A172 (cell line): ENCODE measurements at regions not wholly inside any gene's neighbourhood (a gene's known extent, or its start where the extent isn't known, plus 50 kb on each side); places are given as distances from the start of the nearest gene placed in this dataset.
"Not testable (repeated sequence)": the region's sequence is repeated elsewhere in the genome, so short reads cannot be mapped to it uniquely, and the experiment has no call there.

Experiments
- DNase-seq: peaks from one replicate; pipeline ENCODE4 v3.0.0-alpha.2; 2015; ENCODE audit warnings: low spot score

GRCh38 chr14:19169561-19170362 is 202.5 kb downstream of the POTEM start:
- not testable (repeated sequence) for DNase-seq

- DNase-seq, result not testable (repeated sequence)
Measured at GRCh38 chr14:19172745-19173144, 205.5 kb downstream of the POTEM start.

- DNase-seq, result not testable (repeated sequence)
Measured at GRCh38 chr14:19173188-19173587, 206.0 kb downstream of the POTEM start.

- not testable (repeated sequence) for DNase-seq
Measured at GRCh38 chr14:19177435-19177834, 210.2 kb downstream of the POTEM start.

- not testable (repeated sequence) for DNase-seq
Measured at GRCh38 chr14:19180297-19180696, 213.1 kb downstream of the POTEM start.

- not testable (repeated sequence) for DNase-seq
Measured at GRCh38 chr14:19180881-19181280, 213.6 kb downstream of the POTEM start.

- peak; percentile 2 for DNase-seq
Measured at GRCh38 chr14:19195146-19195545, 227.9 kb downstream of the POTEM start.

GRCh38 chr14:19197488-19198234 is 230.4 kb downstream of the POTEM start:
- not testable (repeated sequence) for DNase-seq

- DNase-seq, result not testable (repeated sequence)
Measured at GRCh38 chr14:19198341-19198740, 231.1 kb downstream of the POTEM start.

- DNase-seq, result not testable (repeated sequence)
Measured at GRCh38 chr14:19201394-19202052, 232.6 kb downstream of the POTEG start.

- not testable (repeated sequence) for DNase-seq
Measured at GRCh38 chr14:19202053-19202442, 232.1 kb downstream of the POTEG start.

GRCh38 chr14:19203250-19203972 is 230.7 kb downstream of the POTEG start:
- DNase-seq, result not testable (repeated sequence)

GRCh38 chr14:19204827-19205226 is 229.3 kb downstream of the POTEG start:
- not testable (repeated sequence) for DNase-seq

GRCh38 chr14:19216480-19216879 is 217.7 kb downstream of the POTEG start:
- DNase-seq, result not testable (repeated sequence)

GRCh38 chr14:19219423-19219822 is 214.7 kb downstream of the POTEG start:
- not testable (repeated sequence) for DNase-seq

GRCh38 chr14:19231421-19231820 is 202.7 kb downstream of the POTEG start:
- DNase-seq, result not testable (repeated sequence)

GRCh38 chr14:19234059-19234458 is 200.1 kb downstream of the POTEG start:
- not testable (repeated sequence) for DNase-seq

- not testable (repeated sequence) for DNase-seq
Measured at GRCh38 chr14:19237656-19238055, 196.5 kb downstream of the POTEG start.

GRCh38 chr14:19238584-19238983 is 195.6 kb downstream of the POTEG start:
- DNase-seq, result not testable (repeated sequence)

- not testable (repeated sequence) for DNase-seq
Measured at GRCh38 chr14:19239981-19240380, 194.2 kb downstream of the POTEG start.

- DNase-seq, result not testable (repeated sequence)
Measured at GRCh38 chr14:19240387-19240786, 193.8 kb downstream of the POTEG start.
